HEK293 (cell line): ENCODE measurements at regions not wholly inside any gene's neighbourhood (a gene's known extent, or its start where the extent isn't known, plus 50 kb on each side); places are given as distances from the start of the nearest gene placed in this dataset.

ENCODE experiments used
- CTCF ChIA-PET: fragments of 350-600 bp; formaldehyde crosslinking; extraction: SDS; loops from one replicate; lab custom pipeline; 2021; ENCODE audit warnings: antibody characterized with exemption; lab: Yijun Ruan, JAX
- POLR2A ChIA-PET: fragments of 300-600 bp; formaldehyde crosslinking; extraction: SDS; loops from one replicate; lab custom pipeline; 2020; ENCODE audit warnings: antibody characterized with exemption, inconsistent platforms; lab: Yijun Ruan, JAX
- H3K27ac ChIP-seq: fragments of 200-500 bp; sonication (Bioruptor generic); 2 replicates; pipeline ENCODE4 v1.5.1; 2014; ENCODE audit warnings: low read depth, low read length, control low read depth, inconsistent platforms; ENCODE audit errors: extremely low read depth
- H3K36me3 ChIP-seq, 2 experiments: fragments of 200-500 bp in 1 of 2; sonication (Bioruptor generic) in 1 of 2; 1 replicate in 1 of 2; 2 replicates in 1 of 2; pipeline ENCODE4 v1.5.1; 2014 to 2017; ENCODE audit warnings: inconsistent platforms in 2 of 2, low read length in 2 of 2; ENCODE audit not compliant: control insufficient read depth in 2 of 2, insufficient read depth in 1 of 2
- H3K4me1 ChIP-seq: fragments of 200-500 bp; sonication (Bioruptor generic); 2 replicates; pipeline ENCODE4 v1.5.1; 2014; ENCODE audit warnings: mild to moderate bottlenecking, low read length, inconsistent platforms; ENCODE audit not compliant: control insufficient read depth, insufficient read depth
- H3K4me3 ChIP-seq: 2 replicates; pipeline ENCODE4 v1.5.1; 2011; ENCODE audit warnings: low read depth, mild to moderate bottlenecking, control low read depth, low read length, moderate library complexity
- H3K9me3 ChIP-seq: fragments of 200-500 bp; sonication (Bioruptor generic); 2 replicates; pipeline ENCODE4 v1.5.1; 2014; ENCODE audit warnings: low read depth, low read length, inconsistent platforms; ENCODE audit not compliant: control insufficient read depth, insufficient read depth
- ATF2 ChIP-seq: fragments of 450-650 bp; formaldehyde crosslinking; IDR thresholded peaks from 2 replicates; pipeline ENCODE4 v1.5.1; 2016; ENCODE audit warnings: missing biosample characterization, missing genetic modification characterization, low read depth
- KLF17 ChIP-seq: fragments of 450-650 bp; formaldehyde crosslinking; IDR thresholded peaks from 2 replicates; pipeline ENCODE4 v1.5.1; 2016; ENCODE audit warnings: missing biosample characterization, missing genetic modification characterization
- OSR2 ChIP-seq: fragments of 450-650 bp; formaldehyde crosslinking; IDR thresholded peaks from 2 replicates; pipeline ENCODE4 v1.5.1; 2016; ENCODE audit warnings: missing biosample characterization, missing genetic modification characterization
- OVOL3 ChIP-seq: fragments of 450-650 bp; formaldehyde crosslinking; IDR thresholded peaks from 2 replicates; pipeline ENCODE4 v1.5.1; 2016; ENCODE audit warnings: missing biosample characterization, missing genetic modification characterization
- SETDB1 ChIP-seq: IDR thresholded peaks from one replicate; pipeline ENCODE4 v1.6.1; 2017; ENCODE audit warnings: mild to moderate bottlenecking, low read length, moderate library complexity, mixed read lengths; ENCODE audit not compliant: insufficient read length
- ZBTB26 ChIP-seq: fragments of 450-650 bp; formaldehyde crosslinking; optimal IDR thresholded peaks from 2 replicates; pipeline ENCODE3; 2016; ENCODE audit warnings: missing biosample characterization, mild to moderate bottlenecking, missing genetic modification characterization
- ZFHX2 ChIP-seq: fragments of 450-650 bp; formaldehyde crosslinking; conservative IDR thresholded peaks from 2 replicates; pipeline ENCODE4 v1.5.1; 2016; ENCODE audit warnings: missing biosample characterization, missing genetic modification characterization
- ZFP69B ChIP-seq: fragments of 450-650 bp; formaldehyde crosslinking; IDR thresholded peaks from 2 replicates; pipeline ENCODE4 v1.5.1; 2016; ENCODE audit warnings: missing biosample characterization, missing genetic modification characterization
- ZNF133 ChIP-seq: fragments of 450-650 bp; formaldehyde crosslinking; IDR thresholded peaks from 2 replicates; pipeline ENCODE4 v1.5.1; 2016; ENCODE audit warnings: missing biosample characterization, missing genetic modification characterization
- ZNF155 ChIP-seq: fragments of 450-650 bp; formaldehyde crosslinking; IDR thresholded peaks from 2 replicates; pipeline ENCODE4 v1.5.1; 2016; ENCODE audit warnings: missing biosample characterization, missing genetic modification characterization
- ZNF221 ChIP-seq: fragments of 450-650 bp; formaldehyde crosslinking; IDR thresholded peaks from 2 replicates; pipeline ENCODE4 v1.5.1; 2017; ENCODE audit warnings: missing biosample characterization, missing genetic modification characterization, borderline replicate concordance
- ZNF274 ChIP-seq, 2 experiments: fragments of 200-500 bp in 1 of 2; fragments of 450-650 bp in 1 of 2; sonication (Bioruptor generic) in 1 of 2; formaldehyde crosslinking in 1 of 2; IDR thresholded peaks; 2 replicates each; pipeline versions ENCODE4 v1.5.1 to v1.6.1; 2014 to 2016; ENCODE audit warnings: borderline replicate concordance in 1 of 2, inconsistent platforms in 1 of 2, low read length in 1 of 2, missing biosample characterization in 1 of 2, missing genetic modification characterization in 1 of 2
- ZNF341 ChIP-seq: fragments of 450-650 bp; formaldehyde crosslinking; IDR thresholded peaks from 2 replicates; pipeline ENCODE4; 2016; ENCODE audit warnings: low read depth, missing biosample characterization, missing genetic modification characterization
- ZNF510 ChIP-seq: fragments of 450-650 bp; formaldehyde crosslinking; IDR thresholded peaks from 2 replicates; pipeline ENCODE4 v1.5.1; 2018; ENCODE audit warnings: mild to moderate bottlenecking, missing genetic modification characterization, missing biosample characterization; ENCODE audit not compliant: insufficient replicate concordance
- ZNF555 ChIP-seq: fragments of 450-650 bp; formaldehyde crosslinking; conservative IDR thresholded peaks from 2 replicates; pipeline ENCODE4 v1.5.1; 2017; ENCODE audit warnings: missing biosample characterization, mild to moderate bottlenecking, missing genetic modification characterization, inconsistent platforms
- ZNF561 ChIP-seq: fragments of 450-650 bp; IDR thresholded peaks from 2 replicates; pipeline ENCODE4 v1.5.1; 2018; ENCODE audit warnings: missing biosample characterization, missing genetic modification characterization, borderline replicate concordance
- ZNF571 ChIP-seq: fragments of 450-650 bp; formaldehyde crosslinking; IDR thresholded peaks from 2 replicates; pipeline ENCODE4 v1.5.0; 2017; ENCODE audit warnings: missing biosample characterization, missing genetic modification characterization
- ZNF654 ChIP-seq: fragments of 450-650 bp; formaldehyde crosslinking; IDR thresholded peaks from 2 replicates; pipeline ENCODE4 v1.5.1; 2016; ENCODE audit warnings: low read depth, missing biosample characterization, missing genetic modification characterization
- ZNF658 ChIP-seq: fragments of 450-650 bp; formaldehyde crosslinking; IDR thresholded peaks from 2 replicates; pipeline ENCODE4; 2016; ENCODE audit warnings: missing biosample characterization, missing genetic modification characterization
- ZNF677 ChIP-seq: fragments of 450-650 bp; IDR thresholded peaks from 2 replicates; pipeline ENCODE4 v1.5.0; 2018; ENCODE audit warnings: missing biosample characterization, mild to moderate bottlenecking, missing genetic modification characterization, moderate library complexity
- ZNF777 ChIP-seq: fragments of 450-650 bp; formaldehyde crosslinking; IDR thresholded peaks from 2 replicates; pipeline ENCODE4 v1.5.1; 2017; ENCODE audit warnings: missing biosample characterization, missing genetic modification characterization, borderline replicate concordance
- ZSCAN30 ChIP-seq: fragments of 450-650 bp; IDR thresholded peaks from 2 replicates; pipeline ENCODE4 v1.5.1; 2018; ENCODE audit warnings: missing biosample characterization, mild to moderate bottlenecking, missing genetic modification characterization, moderate library complexity
- ZXDB ChIP-seq: fragments of 450-650 bp; formaldehyde crosslinking; IDR thresholded peaks from 2 replicates; pipeline ENCODE4 v1.5.1; 2016; ENCODE audit warnings: missing biosample characterization, missing genetic modification characterization

GRCh38 chr3:182717216-182717615, 76.1 kb upstream of the ATP11B start:
- Histone ChIP-seq H3K9me3 (no peaks in the 10 kb centered on the region), H3K36me3 (no peaks in the 10 kb centered on the region), H3K4me1 (no peaks in the 10 kb centered on the region), H3K27ac (no peak overlapping the region), H3K4me3 (no peak overlapping the region)
- POLR2A ChIA-PET, result no interaction called here
- CTCF ChIA-PET, result interaction anchor here (0.6 to 2.1 kb wide), 5 partner anchors 10 to 194 kb away, joined by 3 to 9 read pairs (median 4); no protein-coding TSS in a partner anchor
- TF ChIP-seq ZNF221 (tag by site-specific recombination), result no peak
- TF ChIP-seq ZSCAN30 (tag by site-specific recombination), result 0 out of 2 replicates have a peak, but pooled peaks have one; percentile 24
- TF ChIP-seq ZNF658, result no peak

GRCh38 chr3:182722907-182723306, 70.4 kb upstream of the ATP11B start:
- TF ChIP-seq ZNF571 (tag by site-specific recombination) (no peak), OSR2 (no peak), ZNF133 (tag by site-specific recombination) (no peak), ZXDB (tag by site-specific recombination) (no peak), ZBTB26 (tag by site-specific recombination) (no peak), SETDB1 (no peak), ZNF654 (no peak), ATF2 (no peak), ZNF561 (tag by site-specific recombination) (no peak), ZNF777 (tag by site-specific recombination) (no peak), ZNF155 (tag by site-specific recombination) (no peak), KLF17 (no peak), ZFHX2 (no peak), ZFP69B (tag by site-specific recombination) (no peak), OVOL3 (tag by site-specific recombination) (no peak), ZNF677 (tag by site-specific recombination) (no peak), ZNF555 (tag by site-specific recombination) (no peak), ZNF274 (IDR thresholded peaks at IDR 0.05; ENCODE audit: low read length) (no peak), ZNF274 (tag by site-specific recombination; IDR thresholded peaks at IDR 0.05; ENCODE audit: borderline replicate concordance) (no peak), ZNF341 (tag by site-specific recombination) (no peak), ZNF510 (tag by site-specific recombination) (no peak)
- CTCF ChIA-PET, result no interaction called here

More at GRCh38 chr3:182722907-182723306, 70.4 kb upstream of the ATP11B start:
- H3K27ac ChIP-seq, result no peak overlapping the region
- POLR2A ChIA-PET, result no interaction called here
- H3K4me3 ChIP-seq, result no peak overlapping the region
- H3K4me1 ChIP-seq, result no peaks in the 10 kb centered on the region
- H3K9me3 ChIP-seq, result no peaks in the 10 kb centered on the region
- H3K36me3 ChIP-seq, result no peaks in the 10 kb centered on the region
